ENCODE measurements at regions not wholly inside any gene's neighbourhood (a gene's known extent, or its start where the extent isn't known, plus 50 kb on each side); places are given as distances from the start of the nearest gene placed in this dataset.

GRCh38 chr12:19970116-19970515 lies 398.2 kb upstream of the PDE3A start:
- intact Hi-C loops (cut with DNase I, micrococcal nuclease): no loop called here
- Histone ChIP-seq H3K36me3 (ENCODE audit: insufficient read depth, low read length) (no peaks in the 10 kb centered on the region), H3K9me3 (ENCODE audit: control insufficient read depth in 1 of 2, insufficient read depth in 1 of 2, low read length in 2 of 2) (no peaks in the 10 kb centered on the region), H3K4me3 (ENCODE audit: low read length) (no peak overlapping the region), H3K27ac (ENCODE audit: low read depth in 1 of 2, low read length in 2 of 2) (no peak overlapping the region), H3K4me1 (ENCODE audit: insufficient read depth, low read length) (no peaks in the 10 kb centered on the region), H3K27me3 (ENCODE audit: control insufficient read depth in 1 of 2, insufficient read depth in 2 of 2, low read length in 2 of 2) (no peaks in the 10 kb centered on the region)
- no peaks in the 10 kb centered on the region for H3K9me3 Mint-ChIP-seq
- no peak overlapping the region for H3K27ac Mint-ChIP-seq
- ChIA-PET CTCF (no interaction called here), POLR2A (no interaction called here)
- H3K4me3 Mint-ChIP-seq: no peak overlapping the region
- no peak for DNase-seq
- H3K36me3 Mint-ChIP-seq (ENCODE audit: low read depth): no peaks in the 10 kb centered on the region
- TF ChIP-seq CTCF (IDR thresholded peaks at IDR 0.05): no peak
- no peaks in the 10 kb centered on the region for H3K27me3 Mint-ChIP-seq
- no peaks in the 10 kb centered on the region for H3K4me1 Mint-ChIP-seq (ENCODE audit: low read depth)
- ATAC-seq (ENCODE audit: poor library complexity): no peak

GRCh38 chr12:19970821-19971220 lies 397.5 kb upstream of the PDE3A start:
- Mint-ChIP-seq H3K4me3 (no peak overlapping the region), H3K36me3 (ENCODE audit: low read depth) (no peaks in the 10 kb centered on the region), H3K27ac (no peak overlapping the region), H3K9me3 (no peaks in the 10 kb centered on the region), H3K4me1 (ENCODE audit: low read depth) (no peaks in the 10 kb centered on the region), H3K27me3 (no peaks in the 10 kb centered on the region)
- no peak for TF ChIP-seq CTCF (IDR thresholded peaks at IDR 0.05)
- no peak overlapping the region for H3K27ac ChIP-seq (ENCODE audit: low read depth in 1 of 2, low read length in 2 of 2)
- no peak for DNase-seq
- H3K27me3 ChIP-seq (ENCODE audit: control insufficient read depth in 1 of 2, insufficient read depth in 2 of 2, low read length in 2 of 2): no peaks in the 10 kb centered on the region
- H3K4me1 ChIP-seq (ENCODE audit: insufficient read depth, low read length): no peaks in the 10 kb centered on the region
- intact Hi-C loops (cut with DNase I, micrococcal nuclease): no loop called here
- no peak overlapping the region for H3K4me3 ChIP-seq (ENCODE audit: low read length)
- ATAC-seq (ENCODE audit: poor library complexity): no peak
- no peaks in the 10 kb centered on the region for H3K9me3 ChIP-seq (ENCODE audit: control insufficient read depth in 1 of 2, insufficient read depth in 1 of 2, low read length in 2 of 2)
- no peaks in the 10 kb centered on the region for H3K36me3 ChIP-seq (ENCODE audit: insufficient read depth, low read length)
- CTCF ChIA-PET: no interaction called here
- POLR2A ChIA-PET: no interaction called here

- CTCF ChIA-PET: no interaction called here
- Mint-ChIP-seq H3K4me1 (ENCODE audit: low read depth) (no peaks in the 10 kb centered on the region), H3K27me3 (no peaks in the 10 kb centered on the region), H3K27ac (no peak overlapping the region), H3K9me3 (no peaks in the 10 kb centered on the region), H3K4me3 (no peak overlapping the region), H3K36me3 (ENCODE audit: low read depth) (no peaks in the 10 kb centered on the region)
- Histone ChIP-seq H3K27me3 (ENCODE audit: control insufficient read depth in 1 of 2, insufficient read depth in 2 of 2, low read length in 2 of 2) (no peaks in the 10 kb centered on the region), H3K36me3 (ENCODE audit: insufficient read depth, low read length) (no peaks in the 10 kb centered on the region), H3K4me3 (ENCODE audit: low read length) (no peak overlapping the region), H3K9me3 (ENCODE audit: control insufficient read depth in 1 of 2, insufficient read depth in 1 of 2, low read length in 2 of 2) (no peaks in the 10 kb centered on the region), H3K27ac (ENCODE audit: low read depth in 1 of 2, low read length in 2 of 2) (no peak overlapping the region), H3K4me1 (ENCODE audit: insufficient read depth, low read length) (no peaks in the 10 kb centered on the region)
- ATAC-seq (ENCODE audit: poor library complexity) (no peak), DNase-seq (no peak)
- POLR2A ChIA-PET: no interaction called here
- TF ChIP-seq CTCF (IDR thresholded peaks at IDR 0.05): no peak
- intact Hi-C loops (cut with DNase I, micrococcal nuclease): no loop called here
These were observed 396.7 kb upstream of the PDE3A start for GRCh38 chr12:19971361-19972280.

Measured in CD4-positive, alpha-beta T cell (primary cell).